SK-N-SH (cell line): ENCODE measurements at regions not wholly inside any gene's neighbourhood (a gene's known extent, or its start where the extent isn't known, plus 50 kb on each side); places are given as distances from the start of the nearest gene placed in this dataset.

Experiments
- CTCF ChIA-PET: fragments of 300-600, 350-600 bp; formaldehyde crosslinking; extraction: SDS; loops from one replicate; lab custom pipeline; 2021; lab: Yijun Ruan, JAX
- POLR2A ChIA-PET: fragments of 350-600 bp; sonication (Branson Sonifier 250); formaldehyde crosslinking; extraction: SDS; loops from one replicate; lab custom pipeline; 2020; ENCODE audit warnings: antibody characterized with exemption, inconsistent platforms; lab: Yijun Ruan, JAX
- DNase-seq: peaks from one replicate; pipeline ENCODE4 v3.0.0; 2012
- H2AFZ ChIP-seq: fragments of 200-600 bp; sonication (generic); 2 replicates; pipeline ENCODE4 v1.8.1; 2016; ENCODE audit warnings: antibody characterized with exemption, mild to moderate bottlenecking, low read depth
- H3F3A ChIP-seq: fragments of 200-600 bp; sonication (generic); replicated peaks from 2 replicates; pipeline ENCODE3; 2016; ENCODE audit warnings: antibody characterized with exemption, mild to moderate bottlenecking; ENCODE audit not compliant: insufficient read depth
- H3K27ac ChIP-seq, 2 experiments: fragments of 200-500 bp in 1 of 2; fragments of 200-600 bp in 1 of 2; sonication (Bioruptor generic) in 1 of 2; sonication (generic), shearing (Covaris generic) in 1 of 2; 2 replicates each; pipeline versions ENCODE4 v1.5.1 to v1.6.1; 2014 to 2016; ENCODE audit warnings: low read depth in 2 of 2, inconsistent platforms in 1 of 2, low read length in 1 of 2, mild to moderate bottlenecking in 1 of 2, mixed read lengths in 1 of 2
- H3K27me3 ChIP-seq: fragments of 200-600 bp; sonication (generic), shearing (Covaris generic); 2 replicates; pipeline ENCODE4 v1.6.1; 2016; ENCODE audit warnings: mixed run types; ENCODE audit not compliant: insufficient read depth
- H3K36me3 ChIP-seq, 2 experiments: fragments of 200-500 bp in 1 of 2; fragments of 200-600 bp in 1 of 2; sonication (Bioruptor generic) in 1 of 2; sonication (generic) in 1 of 2; replicated peaks in 1 of 2; 2 replicates each; pipeline versions ENCODE3 to v1.5.1; 2014 to 2016; ENCODE audit warnings: low read length in 1 of 2, mild to moderate bottlenecking in 1 of 2; ENCODE audit not compliant: insufficient read depth in 2 of 2, control insufficient read depth in 1 of 2
- H3K4me1 ChIP-seq, 2 experiments: fragments of 200-500 bp in 1 of 2; fragments of 200-600 bp in 1 of 2; sonication (Bioruptor generic) in 1 of 2; sonication (generic), shearing (Covaris generic) in 1 of 2; 2 replicates each; pipeline versions ENCODE4 v1.5.1 to v1.6.1; 2014 to 2016; ENCODE audit warnings: low read depth in 1 of 2, low read length in 1 of 2, mixed run types in 1 of 2; ENCODE audit not compliant: insufficient read depth in 2 of 2, control insufficient read depth in 1 of 2
- H3K4me2 ChIP-seq: fragments of 200-600 bp; sonication (generic), shearing (Covaris generic); 2 replicates; pipeline ENCODE4 v1.6.1; 2017; ENCODE audit warnings: mixed run types
- H3K4me3 ChIP-seq, 2 experiments: fragments of 200-500 bp in 1 of 2; fragments of 200-600 bp in 1 of 2; sonication (Bioruptor generic) in 1 of 2; sonication (generic), shearing (Covaris generic) in 1 of 2; 2 replicates each; pipeline versions ENCODE4 v1.5.1 to v1.8.1; 2014 to 2016; ENCODE audit warnings: low read depth in 2 of 2, inconsistent platforms in 1 of 2, low read length in 1 of 2, mild to moderate bottlenecking in 1 of 2, mixed read lengths in 1 of 2, moderate library complexity in 1 of 2
- H3K79me2 ChIP-seq: fragments of 200-600 bp; sonication (generic); 2 replicates; pipeline ENCODE4 v1.8.1; 2017; ENCODE audit warnings: mild to moderate bottlenecking; ENCODE audit not compliant: insufficient read depth
- H3K9ac ChIP-seq: fragments of 200-600 bp; sonication (generic); 2 replicates; pipeline ENCODE4 v1.6.1; 2017; ENCODE audit warnings: mixed run types
- H3K9me2 ChIP-seq: fragments of 200-600 bp; sonication (generic); 2 replicates; pipeline ENCODE4 v1.6.1; 2017; ENCODE audit warnings: mixed run types
- H3K9me3 ChIP-seq: fragments of 200-600 bp; sonication (generic); 2 replicates; pipeline ENCODE4 v1.6.1; 2017; ENCODE audit warnings: mixed run types, mild to moderate bottlenecking, moderate library complexity
- H4K20me1 ChIP-seq: fragments of 200-600 bp; sonication (generic); 2 replicates; pipeline ENCODE4 v1.6.1; 2017; ENCODE audit warnings: mild to moderate bottlenecking, mixed run types; ENCODE audit not compliant: insufficient read depth
- CTCF ChIP-seq: fragments of 200-600 bp; sonication (generic); IDR thresholded peaks from 2 replicates; pipeline ENCODE4 v1.6.1; 2017; ENCODE audit warnings: antibody characterized with exemption, mild to moderate bottlenecking, moderate library complexity
- FOSL2 ChIP-seq: IDR thresholded peaks from 2 replicates; pipeline ENCODE4 v1.4.0; 2012; ENCODE audit warnings: low read depth, mild to moderate bottlenecking, moderate library complexity, borderline replicate concordance
- FOXM1 ChIP-seq: IDR thresholded peaks from 2 replicates; pipeline ENCODE4 v1.4.0; 2012; ENCODE audit warnings: low read depth, mild to moderate bottlenecking
- GABPA ChIP-seq: IDR thresholded peaks from 2 replicates; pipeline ENCODE4 v1.4.0; 2012; ENCODE audit warnings: low read depth, mild to moderate bottlenecking
- MAX ChIP-seq: IDR thresholded peaks from 2 replicates; pipeline ENCODE4 v1.4.0; 2012; ENCODE audit warnings: low read depth
- NFIC ChIP-seq: IDR thresholded peaks from 2 replicates; pipeline ENCODE4 v1.4.0; 2012; ENCODE audit warnings: borderline replicate concordance
- PBX3 ChIP-seq: IDR thresholded peaks from 2 replicates; pipeline ENCODE4; 2012
- POLR2AphosphoS5 ChIP-seq: IDR thresholded peaks from 2 replicates; pipeline ENCODE4 v1.6.1; 2012; ENCODE audit warnings: low read depth, low read length
- RAD21 ChIP-seq: IDR thresholded peaks from 2 replicates; pipeline ENCODE4 v1.6.1; 2012; ENCODE audit warnings: mild to moderate bottlenecking, low read length
- REST ChIP-seq: IDR thresholded peaks from 2 replicates; pipeline ENCODE4 v1.6.1; 2012; ENCODE audit warnings: mild to moderate bottlenecking, low read depth, low read length, moderate library complexity
- RFX5 ChIP-seq: IDR thresholded peaks from 2 replicates; pipeline ENCODE4 v1.6.1; 2012; ENCODE audit warnings: mild to moderate bottlenecking, improper control_type of control experiment, low read length
- SMC3 ChIP-seq: IDR thresholded peaks from 2 replicates; pipeline ENCODE4 v1.6.1; 2012; ENCODE audit warnings: low read depth, low read length, improper control_type of control experiment
- WGBS: methylation state at CpG from one replicate; pipeline ENCODE4 v1.1.6; 2017; ENCODE audit warnings: low lambda C conversion rate; 5-methylcytosine and 5-hydroxymethylcytosine counted together

GRCh38 chr4:132332932-132333723 is 816.0 kb upstream of the PCDH10 start:
- no peaks in the 10 kb centered on the region for H3K27me3 ChIP-seq
- no peak overlapping the region for H3K27ac ChIP-seq
- TF ChIP-seq SMC3 (no peak), REST (no peak), MAX (no peak), FOSL2 (no peak), NFIC (no peak), RFX5 (no peak), RAD21 (peak; percentile 39), FOXM1 (no peak), POLR2AphosphoS5 (no peak), PBX3 (no peak), CTCF (peak; percentile 60), GABPA (no peak)
- no peaks in the 10 kb centered on the region for H4K20me1 ChIP-seq
- H3F3A ChIP-seq = no peaks in the 10 kb centered on the region
- no peak overlapping the region for H3K4me2 ChIP-seq
- no peak overlapping the region for H3K9ac ChIP-seq
- DNase-seq = peak; percentile 8
- no peaks in the 10 kb centered on the region for H3K79me2 ChIP-seq
- H3K9me2 ChIP-seq = no peaks in the 10 kb centered on the region
- no peak overlapping the region for H3K4me3 ChIP-seq
- 9% methylated on average over 1 of the region's 1 CpG for WGBS
- POLR2A ChIA-PET = no interaction called here
- no peaks in the 10 kb centered on the region for H3K36me3 ChIP-seq
- H2AFZ ChIP-seq = no peak overlapping the region
- H3K9me3 ChIP-seq = no peaks in the 10 kb centered on the region
- no peaks in the 10 kb centered on the region for H3K4me1 ChIP-seq
- CTCF ChIA-PET = interaction anchor here (0.6 to 1.2 kb wide), 11 partner anchors 9 to 278 kb away, joined by 3 to 7 read pairs (median 3); no protein-coding TSS in a partner anchor
